ENCODE measurements at regions not wholly inside any gene's neighbourhood (a gene's known extent, or its start where the extent isn't known, plus 50 kb on each side); places are given as distances from the start of the nearest gene placed in this dataset.

DNA sequence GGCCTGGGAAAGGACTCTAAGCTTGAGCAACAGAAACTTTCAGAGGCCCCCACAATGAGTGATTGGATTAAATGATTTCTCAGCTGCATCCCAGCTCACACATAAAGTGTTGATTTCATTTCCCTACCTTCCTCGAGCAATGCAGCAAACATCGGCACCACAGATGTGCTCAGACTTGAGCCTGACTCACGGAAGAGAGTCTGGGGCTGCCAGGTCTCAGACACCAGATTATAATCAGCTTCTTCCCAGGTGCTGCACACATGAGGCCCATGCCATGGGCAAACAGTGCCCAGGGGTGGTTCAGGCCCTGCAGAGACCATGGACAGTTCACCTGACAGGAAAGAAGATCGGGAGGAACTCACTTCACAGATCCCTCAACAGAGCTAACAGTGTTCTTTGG lies 226.6 kb upstream of the TENM4 start:
- DNase-seq (ENCODE audit: insufficient read length) (no peak), FAIRE-seq (no peak)
- TF ChIP-seq POLR2A (IDR thresholded peaks at IDR 0.05; ENCODE audit: low read depth, low read length), result no peak
- TF ChIP-seq TAF1 (IDR thresholded peaks at IDR 0.05; ENCODE audit: borderline replicate concordance, low read depth, low read length), result no peak
- no peak for TF ChIP-seq POLR2AphosphoS5 (IDR thresholded peaks at IDR 0.05; ENCODE audit: low read depth, low read length)

DNA sequence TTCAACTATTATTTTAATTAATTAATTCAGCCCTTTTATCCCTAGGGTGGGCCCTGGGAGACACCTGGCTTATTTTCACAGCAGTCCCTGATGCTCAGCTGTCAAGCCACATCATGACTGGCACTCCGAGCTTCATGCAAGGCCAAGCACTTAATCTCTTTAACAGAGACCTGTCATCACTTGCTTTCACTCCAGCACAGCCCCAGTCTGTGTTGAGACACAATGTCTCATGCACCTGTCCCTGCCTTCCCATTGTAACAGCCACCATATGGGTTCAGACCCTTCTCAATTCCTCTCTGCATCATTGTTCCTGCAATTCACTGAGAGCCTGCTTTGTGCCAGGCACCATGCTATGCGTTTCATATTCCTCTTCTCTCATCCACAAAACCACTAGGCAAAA lies 222.2 kb upstream of the TENM4 start:
- FAIRE-seq, result no peak
- TF ChIP-seq POLR2AphosphoS5 (IDR thresholded peaks at IDR 0.05; ENCODE audit: low read depth, low read length), result no peak
- no peak for TF ChIP-seq POLR2A (IDR thresholded peaks at IDR 0.05; ENCODE audit: low read depth, low read length)
- TF ChIP-seq TAF1 (IDR thresholded peaks at IDR 0.05; ENCODE audit: borderline replicate concordance, low read depth, low read length), result no peak
- no peak for DNase-seq (ENCODE audit: insufficient read length)

DNA sequence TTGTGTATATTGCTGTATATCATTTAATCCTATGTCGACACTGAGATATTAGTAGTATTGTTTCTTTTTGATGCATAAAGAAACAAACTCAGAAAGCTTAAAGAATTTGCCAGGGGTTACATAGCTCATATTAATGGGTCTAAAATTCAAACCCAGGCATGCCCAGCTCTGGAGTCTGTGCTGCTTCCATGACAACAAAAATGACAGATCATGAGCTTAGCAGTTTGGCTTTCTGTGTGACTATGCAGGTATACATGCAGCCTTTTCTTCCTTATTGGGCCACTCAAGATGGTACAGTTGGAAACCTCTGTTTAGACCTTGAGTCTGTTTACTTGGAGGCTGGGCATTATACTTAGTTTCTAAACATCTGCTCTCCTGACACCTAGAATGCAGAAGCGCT lies 220.5 kb upstream of the TENM4 start:
- DNase-seq (ENCODE audit: insufficient read length) (no peak), FAIRE-seq (no peak)
- TF ChIP-seq POLR2AphosphoS5 (IDR thresholded peaks at IDR 0.05; ENCODE audit: low read depth, low read length) (no peak), TAF1 (IDR thresholded peaks at IDR 0.05; ENCODE audit: borderline replicate concordance, low read depth, low read length) (no peak), POLR2A (IDR thresholded peaks at IDR 0.05; ENCODE audit: low read depth, low read length) (no peak)

DNA sequence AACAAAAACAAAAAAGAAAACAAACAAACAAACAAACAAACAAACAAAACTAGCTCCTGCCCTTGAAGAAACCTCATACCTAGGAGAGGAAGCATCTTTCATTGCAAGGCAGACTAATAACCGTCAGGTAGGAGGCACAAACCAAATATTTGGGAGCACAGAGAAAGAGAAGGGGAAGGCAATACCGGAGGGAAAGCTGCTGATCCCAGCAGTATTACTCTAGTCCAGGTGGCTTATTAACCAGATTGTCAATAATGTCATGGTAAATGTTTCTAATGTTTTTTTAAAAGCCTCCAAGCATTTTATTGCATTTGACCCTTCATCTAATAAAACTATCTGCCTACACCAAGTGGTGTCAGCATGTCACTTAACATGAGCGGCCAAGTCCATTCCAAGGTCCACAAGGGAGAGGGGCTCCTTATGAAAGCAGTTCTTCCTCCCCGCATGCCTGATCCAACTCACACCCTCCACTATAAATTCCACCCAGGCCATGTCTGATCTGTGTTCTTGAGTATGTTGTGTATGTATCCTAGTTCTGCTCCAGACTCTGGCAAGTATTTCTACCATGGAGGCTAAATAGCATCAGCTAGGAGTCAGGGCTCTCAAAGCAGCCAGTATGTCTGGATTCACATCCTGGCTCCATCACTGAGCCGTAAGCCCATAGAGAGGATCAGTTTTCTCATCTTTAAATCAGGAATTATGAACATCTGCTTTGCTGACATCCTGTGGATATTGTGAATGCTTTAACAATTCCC lies 208.1 kb upstream of the TENM4 start:
- DNase-seq (ENCODE audit: insufficient read length) (no peak), FAIRE-seq (no peak)
- no peak for TF ChIP-seq TAF1 (IDR thresholded peaks at IDR 0.05; ENCODE audit: borderline replicate concordance, low read depth, low read length)

DNA sequence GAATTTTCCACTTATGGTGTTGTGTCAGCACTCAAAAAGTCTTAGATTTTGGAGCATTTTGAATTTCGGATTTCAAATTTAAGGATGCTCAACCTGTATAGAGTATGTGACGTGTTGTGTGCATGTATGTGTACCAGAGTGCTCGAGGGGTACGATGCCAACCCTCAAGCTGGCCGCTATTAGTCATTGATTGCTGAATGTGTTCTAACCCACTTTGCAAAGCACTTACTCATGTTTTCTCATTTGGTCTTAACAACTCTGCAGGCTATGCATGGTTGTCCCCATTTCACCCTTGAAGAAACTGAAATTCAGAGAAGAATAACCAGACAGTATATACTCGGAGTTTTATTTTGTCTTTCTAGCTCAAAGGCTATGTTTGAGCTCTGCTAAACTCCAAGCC lies 196.4 kb upstream of the TENM4 start:
- FAIRE-seq (no peak), DNase-seq (ENCODE audit: insufficient read length) (no peak)
- TF ChIP-seq TAF1 (IDR thresholded peaks at IDR 0.05; ENCODE audit: borderline replicate concordance, low read depth, low read length) (no peak), POLR2AphosphoS5 (IDR thresholded peaks at IDR 0.05; ENCODE audit: low read depth, low read length) (no peak), POLR2A (IDR thresholded peaks at IDR 0.05; ENCODE audit: low read depth, low read length) (no peak)

DNA sequence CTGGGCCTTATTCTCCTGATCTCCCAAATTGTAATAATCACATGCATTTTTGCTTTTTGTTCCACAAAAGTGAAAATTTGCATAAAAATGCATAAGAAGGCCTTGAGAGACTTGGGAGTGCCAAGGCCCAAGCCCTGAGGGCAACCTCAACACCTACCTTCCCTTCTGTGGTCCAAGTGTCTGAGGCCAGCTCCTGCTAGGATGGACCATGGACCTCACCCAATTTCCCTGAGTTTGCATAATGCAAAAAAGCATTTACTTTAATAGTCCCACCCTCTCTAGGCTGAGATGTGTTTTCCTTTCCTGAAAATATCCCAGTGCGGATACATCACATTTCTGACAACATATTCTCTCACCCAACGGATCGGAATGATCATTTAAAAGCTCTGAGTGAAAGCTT lies 194.1 kb upstream of the TENM4 start:
- no peak for FAIRE-seq
- no peak for TF ChIP-seq TAF1 (IDR thresholded peaks at IDR 0.05; ENCODE audit: borderline replicate concordance, low read depth, low read length)
- TF ChIP-seq POLR2A (IDR thresholded peaks at IDR 0.05; ENCODE audit: low read depth, low read length), result no peak
- no peak for TF ChIP-seq POLR2AphosphoS5 (IDR thresholded peaks at IDR 0.05; ENCODE audit: low read depth, low read length)
- DNase-seq (ENCODE audit: insufficient read length), result no peak

DNA sequence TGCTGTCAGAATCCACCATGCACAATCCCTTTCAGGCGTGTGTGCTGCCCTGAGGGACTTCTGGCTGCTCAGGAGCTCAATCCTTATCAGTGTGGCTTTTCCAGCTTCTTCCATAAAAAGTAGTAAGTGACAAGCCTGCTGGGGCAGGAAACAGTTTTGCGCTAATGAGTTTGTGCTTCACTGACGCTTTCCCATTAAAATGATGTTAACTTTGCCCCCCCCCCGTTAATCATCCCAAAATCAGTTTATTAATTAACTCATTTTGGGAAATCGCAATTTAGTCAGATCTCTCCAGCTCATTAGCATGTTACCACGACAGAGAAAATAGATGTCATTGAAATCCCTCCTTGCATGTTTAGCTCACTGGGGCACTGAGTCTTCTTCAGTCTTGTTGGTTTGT lies 186.5 kb upstream of the TENM4 start:
- no peak for DNase-seq (ENCODE audit: insufficient read length)
- FAIRE-seq, result no peak
- TF ChIP-seq TAF1 (IDR thresholded peaks at IDR 0.05; ENCODE audit: borderline replicate concordance, low read depth, low read length), result no peak
- no peak for TF ChIP-seq POLR2A (IDR thresholded peaks at IDR 0.05; ENCODE audit: low read depth, low read length)

DNA sequence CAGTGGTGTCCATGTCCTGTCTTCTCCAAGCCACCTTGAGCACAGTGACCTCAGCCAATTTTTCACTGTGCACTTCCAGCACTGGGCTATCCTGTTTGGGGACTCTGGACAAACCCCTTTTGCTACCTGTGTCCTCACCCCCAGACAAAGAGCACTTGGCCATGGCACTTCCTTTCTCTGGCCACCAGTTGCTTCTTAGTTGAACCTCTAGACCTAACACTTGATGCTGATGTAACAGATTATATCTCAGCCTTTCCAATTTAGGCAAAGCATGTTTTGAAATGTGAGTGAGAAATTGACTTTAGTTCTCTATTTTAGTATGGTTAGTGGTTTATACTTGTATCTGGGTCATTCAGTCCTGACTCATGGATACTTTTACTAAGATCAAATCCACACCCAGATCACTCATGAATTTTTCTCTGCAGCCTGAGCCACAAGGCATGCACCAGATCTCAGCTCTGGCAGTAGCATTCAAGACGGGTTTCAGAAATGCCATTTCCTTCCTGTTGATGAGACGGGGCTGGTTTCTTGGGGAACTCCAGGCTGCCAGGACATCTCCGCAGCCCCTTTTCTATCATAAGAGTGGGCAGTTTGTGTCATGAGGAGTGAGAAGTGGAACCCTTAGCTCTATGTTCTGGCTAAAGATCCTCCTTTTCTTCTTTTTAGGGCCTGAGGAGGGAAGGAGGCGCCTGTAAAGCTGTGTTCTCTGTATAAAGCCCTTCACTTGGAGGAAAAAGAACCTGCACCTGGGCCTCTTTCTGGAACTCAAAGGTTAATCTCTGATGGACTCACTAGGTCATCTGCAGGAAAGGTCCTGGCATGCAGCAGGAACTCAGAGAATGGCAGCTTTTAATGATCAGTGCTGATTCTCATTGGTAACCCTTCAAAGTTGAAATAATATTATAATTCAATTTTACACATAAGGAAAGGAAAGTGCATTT lies 185.6 kb upstream of the TENM4 start:
- DNase-seq (ENCODE audit: insufficient read length), result no peak
- no peak for TF ChIP-seq POLR2A (IDR thresholded peaks at IDR 0.05; ENCODE audit: low read depth, low read length)
- FAIRE-seq, result no peak

DNA sequence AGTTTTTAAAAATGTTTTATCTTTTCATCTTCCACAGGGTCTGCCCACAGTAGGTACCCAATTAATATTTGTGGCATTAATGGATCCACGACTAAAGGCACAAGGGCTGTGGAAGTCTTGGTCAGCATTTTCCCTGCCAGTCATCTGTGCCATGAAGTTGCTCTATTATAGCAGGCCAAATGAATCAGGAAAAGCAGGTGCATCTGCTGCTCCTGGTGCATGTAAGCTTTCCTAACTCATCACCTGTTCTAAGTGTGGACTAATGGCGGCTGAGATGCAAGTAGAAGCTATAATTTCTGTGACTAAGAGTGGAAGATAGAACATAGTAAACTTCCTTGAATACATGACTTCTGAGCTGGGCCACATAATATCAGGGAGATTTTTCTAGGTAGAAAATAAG lies 182.5 kb upstream of the TENM4 start:
- no peak for DNase-seq (ENCODE audit: insufficient read length)
- TF ChIP-seq POLR2AphosphoS5 (IDR thresholded peaks at IDR 0.05; ENCODE audit: low read depth, low read length) (no peak), TAF1 (IDR thresholded peaks at IDR 0.05; ENCODE audit: borderline replicate concordance, low read depth, low read length) (no peak), POLR2A (IDR thresholded peaks at IDR 0.05; ENCODE audit: low read depth, low read length) (no peak)
- FAIRE-seq, result no peak

DNA sequence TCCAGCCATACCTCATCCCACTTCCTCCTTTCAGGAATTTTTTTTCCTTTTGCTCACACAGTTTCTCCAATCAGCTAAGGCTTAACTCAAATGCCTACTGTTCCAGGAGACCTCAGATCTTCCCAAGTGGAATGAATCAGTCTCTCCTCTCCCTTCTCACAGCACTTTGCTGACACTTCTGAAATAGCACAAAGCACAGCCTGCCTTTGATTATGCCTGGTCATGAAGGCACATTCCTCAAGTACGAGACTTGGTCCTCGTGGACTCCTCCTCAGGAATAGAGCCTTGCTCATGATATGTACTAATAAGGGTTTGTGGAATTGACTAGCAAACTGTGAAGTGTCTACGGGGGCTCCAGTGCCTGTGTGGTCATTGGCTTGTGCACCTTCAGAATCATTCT lies 176.7 kb upstream of the TENM4 start:
- TF ChIP-seq POLR2A (IDR thresholded peaks at IDR 0.05; ENCODE audit: low read depth, low read length), result no peak
- no peak for TF ChIP-seq POLR2AphosphoS5 (IDR thresholded peaks at IDR 0.05; ENCODE audit: low read depth, low read length)
- no peak for TF ChIP-seq TAF1 (IDR thresholded peaks at IDR 0.05; ENCODE audit: borderline replicate concordance, low read depth, low read length)
- FAIRE-seq (no peak), DNase-seq (ENCODE audit: insufficient read length) (no peak)

DNA sequence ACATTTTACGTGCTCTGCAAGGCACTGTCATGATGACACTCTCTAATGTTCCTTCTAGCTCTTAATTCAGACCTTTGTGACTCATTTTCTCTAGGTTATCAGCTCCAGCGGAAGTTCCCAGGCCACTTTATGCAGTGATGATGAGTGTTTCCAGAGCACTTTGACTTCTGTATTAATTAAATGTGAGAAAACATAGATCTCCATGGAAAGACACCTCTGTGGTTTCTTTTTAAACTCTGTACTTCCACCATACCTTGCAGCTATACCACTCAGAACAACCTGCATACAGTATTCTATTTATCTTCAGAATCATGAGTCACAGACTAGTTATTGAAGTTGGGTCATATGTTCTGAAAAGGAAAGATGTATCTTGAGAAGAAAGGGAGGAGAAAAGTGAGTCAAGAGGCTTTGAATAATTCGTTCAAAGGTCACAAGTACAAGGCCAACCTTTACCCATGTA lies 175.6 kb upstream of the TENM4 start:
- FAIRE-seq (no peak), DNase-seq (ENCODE audit: insufficient read length) (no peak)
- TF ChIP-seq TAF1 (IDR thresholded peaks at IDR 0.05; ENCODE audit: borderline replicate concordance, low read depth, low read length) (no peak), POLR2A (IDR thresholded peaks at IDR 0.05; ENCODE audit: low read depth, low read length) (no peak), POLR2AphosphoS5 (IDR thresholded peaks at IDR 0.05; ENCODE audit: low read depth, low read length) (no peak)

DNA sequence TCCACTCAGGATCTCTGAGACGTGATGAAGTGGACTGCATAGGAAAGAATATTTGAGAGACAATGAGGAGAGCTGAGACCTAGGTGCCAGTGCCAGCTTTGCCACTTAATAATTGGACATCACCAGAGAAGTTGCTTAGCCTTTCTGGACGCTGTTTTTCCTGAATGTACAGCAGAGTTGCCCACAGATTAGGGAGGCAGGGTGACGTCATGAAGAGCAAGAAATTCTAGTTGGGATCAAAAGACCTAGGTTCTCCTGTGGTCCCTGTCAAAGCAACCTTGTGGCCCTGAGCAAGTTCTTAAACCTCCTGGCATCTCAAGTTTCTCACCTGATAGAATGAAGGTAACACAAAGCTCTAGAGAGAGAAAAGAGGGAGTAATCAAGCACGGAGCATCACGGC lies 174.6 kb upstream of the TENM4 start:
- no peak for FAIRE-seq
- TF ChIP-seq POLR2A (IDR thresholded peaks at IDR 0.05; ENCODE audit: low read depth, low read length), result no peak
- TF ChIP-seq POLR2AphosphoS5 (IDR thresholded peaks at IDR 0.05; ENCODE audit: low read depth, low read length), result no peak
- no peak for TF ChIP-seq TAF1 (IDR thresholded peaks at IDR 0.05; ENCODE audit: borderline replicate concordance, low read depth, low read length)
- DNase-seq (ENCODE audit: insufficient read length), result no peak

Measured in GM12892 (cell line).